Lower leg skin (tissue), 3 donors: ENCODE measurements at regions not wholly inside any gene's neighbourhood (a gene's known extent, or its start where the extent isn't known, plus 50 kb on each side); places are given as distances from the start of the nearest gene placed in this dataset.

Experiments used
- POLR2A ChIP-seq, 2 donors: fragments of 450-650 bp; IDR thresholded peaks; one replicate each; pipeline ENCODE4 v1.6.1; 2016 to 2017; ENCODE audit warnings: antibody characterized with exemption in 2 of 2, mild to moderate bottlenecking in 1 of 2, moderate library complexity in 1 of 2
- TF ChIP-seq, protein P1 (sequence below), 3 donors: fragments of 450-650 bp; IDR thresholded peaks; one replicate each; pipeline ENCODE4 v1.5.1; 2016; ENCODE audit warnings: antibody characterized with exemption in 3 of 3, mild to moderate bottlenecking in 3 of 3, moderate library complexity in 2 of 3

DNA sequence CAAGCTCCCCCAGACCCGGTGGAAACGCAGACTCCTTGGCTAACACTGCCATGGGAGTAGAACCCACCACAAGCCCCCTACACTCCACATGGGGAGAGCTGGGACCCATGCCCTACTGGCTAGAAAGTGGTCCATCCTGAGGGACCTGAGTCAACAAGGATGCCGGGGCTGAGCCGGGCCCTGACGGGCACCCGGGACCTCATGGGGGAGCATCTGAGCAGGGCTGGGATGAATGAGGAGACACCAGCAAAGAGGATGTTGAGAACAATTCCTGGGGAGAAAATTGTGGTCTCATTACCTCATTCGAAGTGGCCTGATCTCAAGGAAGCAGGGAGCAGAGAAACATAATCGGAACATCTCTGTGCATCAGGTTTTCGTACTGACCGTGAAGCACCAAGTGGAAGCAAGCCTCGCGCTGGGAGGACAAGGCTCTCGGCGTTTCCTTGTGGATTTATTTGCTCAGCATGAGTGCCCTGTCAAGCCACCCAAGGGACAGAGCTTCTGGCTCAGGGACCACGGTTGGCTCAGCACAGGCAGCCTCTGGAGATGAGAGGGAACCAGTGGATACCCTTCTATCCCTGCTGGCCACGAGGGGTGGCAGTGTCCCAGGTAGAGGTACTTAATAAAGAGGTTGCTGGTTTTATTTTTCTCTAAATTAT lies 132.2 kb upstream of the FAM20C start:
- TF ChIP-seq, protein P1, sequence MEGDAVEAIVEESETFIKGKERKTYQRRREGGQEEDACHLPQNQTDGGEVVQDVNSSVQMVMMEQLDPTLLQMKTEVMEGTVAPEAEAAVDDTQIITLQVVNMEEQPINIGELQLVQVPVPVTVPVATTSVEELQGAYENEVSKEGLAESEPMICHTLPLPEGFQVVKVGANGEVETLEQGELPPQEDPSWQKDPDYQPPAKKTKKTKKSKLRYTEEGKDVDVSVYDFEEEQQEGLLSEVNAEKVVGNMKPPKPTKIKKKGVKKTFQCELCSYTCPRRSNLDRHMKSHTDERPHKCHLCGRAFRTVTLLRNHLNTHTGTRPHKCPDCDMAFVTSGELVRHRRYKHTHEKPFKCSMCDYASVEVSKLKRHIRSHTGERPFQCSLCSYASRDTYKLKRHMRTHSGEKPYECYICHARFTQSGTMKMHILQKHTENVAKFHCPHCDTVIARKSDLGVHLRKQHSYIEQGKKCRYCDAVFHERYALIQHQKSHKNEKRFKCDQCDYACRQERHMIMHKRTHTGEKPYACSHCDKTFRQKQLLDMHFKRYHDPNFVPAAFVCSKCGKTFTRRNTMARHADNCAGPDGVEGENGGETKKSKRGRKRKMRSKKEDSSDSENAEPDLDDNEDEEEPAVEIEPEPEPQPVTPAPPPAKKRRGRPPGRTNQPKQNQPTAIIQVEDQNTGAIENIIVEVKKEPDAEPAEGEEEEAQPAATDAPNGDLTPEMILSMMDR (IDR thresholded peaks at IDR 0.05): no peak
- TF ChIP-seq POLR2A (IDR thresholded peaks at IDR 0.05): no peak
